ENCODE measurements at regions not wholly inside any gene's neighbourhood (a gene's known extent, or its start where the extent isn't known, plus 50 kb on each side); places are given as distances from the start of the nearest gene placed in this dataset.
"Not testable (repeated sequence)": the region's sequence is repeated elsewhere in the genome, so short reads cannot be mapped to it uniquely, and the experiment has no call there.

DNA sequence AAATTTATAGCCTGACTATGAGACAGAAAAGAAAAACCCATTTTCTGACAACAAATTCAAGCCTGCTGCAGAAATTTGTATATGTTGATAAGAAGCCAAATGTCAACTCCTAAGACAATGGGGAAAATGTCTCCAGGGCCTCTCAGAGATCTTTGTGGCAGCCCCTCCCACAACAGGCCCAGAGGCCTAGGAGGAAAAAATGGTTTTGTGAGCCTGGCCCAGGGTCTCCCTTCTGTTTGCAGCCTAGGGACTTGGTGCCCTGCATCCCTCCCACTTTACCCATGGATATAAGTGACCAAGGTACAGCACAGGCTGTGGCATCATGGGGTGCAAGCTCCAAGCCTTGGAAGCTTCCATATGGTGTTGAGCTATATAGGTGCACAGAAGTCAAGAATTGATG, 740.2 kb downstream of the SEMA5A start:
- no peak for DNase-seq (ENCODE audit: low read depth)

DNA sequence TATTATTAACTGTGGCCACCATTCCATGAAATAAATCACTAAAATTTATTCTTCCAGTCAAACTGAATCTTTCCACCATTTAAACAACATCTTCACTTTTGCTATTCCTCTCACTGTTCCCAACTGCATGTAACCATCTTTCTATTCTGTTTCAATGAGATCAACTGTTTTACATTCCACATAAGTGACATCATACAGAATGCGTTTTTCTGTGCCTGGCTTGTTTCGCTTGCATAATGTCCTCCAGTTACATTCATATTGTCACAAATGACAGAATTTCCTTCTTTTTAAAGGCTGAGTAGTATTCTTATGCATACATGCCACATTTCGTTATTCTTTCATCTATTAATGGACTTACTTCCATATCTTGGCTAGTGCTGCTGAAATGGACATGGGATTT, 738.2 kb downstream of the SEMA5A start:
- no peak for DNase-seq (ENCODE audit: low read depth)

DNA sequence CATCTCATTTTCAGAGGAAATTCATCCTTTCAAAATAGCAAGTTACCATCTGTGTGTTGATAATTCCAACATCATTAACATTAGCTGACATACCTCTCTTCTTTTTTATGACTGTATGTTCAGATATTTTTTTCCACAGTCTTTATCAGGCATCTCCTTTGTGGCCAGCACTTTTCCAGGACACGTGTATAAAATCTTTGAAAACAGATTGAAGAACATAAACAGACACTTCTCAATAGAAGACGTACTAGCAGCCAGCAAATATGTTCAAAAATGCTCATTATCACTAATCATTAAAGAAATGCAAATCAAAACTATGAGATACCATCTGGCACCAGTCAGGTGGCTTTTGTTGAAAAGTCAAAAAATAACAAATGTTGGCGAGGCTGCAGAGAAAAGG, 734.3 kb downstream of the SEMA5A start:
- no peak for DNase-seq (ENCODE audit: low read depth)

DNA sequence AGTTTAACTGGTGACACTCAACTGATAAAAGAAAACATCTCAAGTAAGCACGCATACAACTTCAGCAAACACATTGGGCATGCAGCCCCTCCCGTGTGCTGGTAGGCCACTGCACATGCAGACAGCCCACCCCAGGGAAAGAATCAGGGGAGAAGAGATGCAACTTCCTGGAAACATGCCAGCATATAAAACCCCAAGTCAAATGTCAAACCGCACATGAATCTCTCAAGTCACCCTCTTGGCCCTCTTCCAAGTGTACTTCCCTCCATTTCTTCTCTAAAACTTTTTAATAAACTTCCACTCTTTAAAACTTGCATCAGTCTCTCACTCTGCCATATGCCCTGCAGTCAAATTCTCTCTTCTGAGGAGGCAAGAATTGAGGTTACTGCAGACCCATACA, 732.7 kb downstream of the SEMA5A start:
- DNase-seq (ENCODE audit: low read depth) = no peak

DNA sequence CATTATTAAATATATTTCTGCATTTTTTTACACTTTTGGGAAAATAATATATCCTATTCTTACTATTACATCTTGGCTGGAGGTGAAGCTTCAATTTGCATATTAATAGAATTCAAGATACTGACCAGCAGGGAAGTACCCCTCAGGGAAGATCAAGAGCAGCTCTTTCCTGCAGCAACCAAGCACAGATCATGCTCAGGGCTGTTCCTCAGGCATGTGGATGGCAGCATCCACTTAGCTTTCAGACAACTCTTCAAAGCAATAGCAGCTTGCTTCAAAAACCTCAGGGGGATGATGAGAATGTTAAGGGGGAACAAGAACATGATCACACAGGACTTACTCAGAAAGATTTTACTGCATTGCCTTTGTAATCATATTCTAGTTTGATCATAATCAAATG, 731.8 kb downstream of the SEMA5A start:
- no peak for DNase-seq (ENCODE audit: low read depth)

DNA sequence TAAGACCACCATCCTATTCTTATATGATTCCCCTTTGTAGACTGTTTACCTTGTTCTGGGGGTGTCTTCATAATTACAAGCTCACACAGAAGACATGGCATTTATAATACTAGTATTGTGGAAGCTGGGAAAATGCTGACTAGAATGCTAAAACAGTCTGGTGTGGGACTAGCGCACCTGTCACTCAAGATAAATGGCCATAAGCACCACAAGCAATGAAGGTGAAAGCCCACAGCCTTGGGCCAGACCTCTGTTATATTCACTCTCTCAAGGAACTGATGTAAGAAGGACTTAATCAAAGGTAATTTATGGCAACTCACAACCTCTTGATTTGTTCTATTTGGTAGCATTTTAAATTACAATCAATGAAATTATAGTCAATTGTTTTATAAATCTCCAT, 721.5 kb downstream of the SEMA5A start:
- DNase-seq (ENCODE audit: low read depth) = no peak

DNA sequence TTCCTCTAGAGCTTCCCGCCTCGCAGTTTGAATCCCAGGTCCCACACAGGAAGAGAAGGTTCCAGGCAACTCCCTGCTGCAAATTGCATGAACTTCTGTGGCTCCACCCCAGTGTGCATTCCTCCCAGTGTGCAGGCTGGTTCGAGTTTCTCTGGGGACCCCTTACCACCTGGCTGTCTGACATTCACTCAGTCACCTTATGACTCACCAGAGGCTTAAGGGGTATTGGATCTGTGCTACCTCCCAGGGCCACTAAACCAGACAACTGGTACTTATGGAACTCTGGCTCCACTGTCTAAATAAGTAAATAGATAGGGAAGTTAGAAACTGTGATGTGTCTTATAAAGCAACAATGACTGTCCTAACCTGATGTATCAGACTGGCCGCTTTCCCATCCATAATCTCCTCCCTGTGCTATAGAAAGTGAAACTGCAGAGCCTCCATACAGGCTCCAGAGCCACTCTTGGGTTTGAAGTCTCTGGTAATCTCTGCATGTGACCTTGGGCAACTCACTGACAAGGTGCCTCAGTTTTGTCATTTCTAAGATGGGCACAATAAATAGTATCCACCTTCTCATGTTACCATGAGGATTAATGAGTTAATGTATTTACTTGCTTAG, 720.6 kb downstream of the SEMA5A start:
- DNase-seq (ENCODE audit: low read depth) = no peak

DNA sequence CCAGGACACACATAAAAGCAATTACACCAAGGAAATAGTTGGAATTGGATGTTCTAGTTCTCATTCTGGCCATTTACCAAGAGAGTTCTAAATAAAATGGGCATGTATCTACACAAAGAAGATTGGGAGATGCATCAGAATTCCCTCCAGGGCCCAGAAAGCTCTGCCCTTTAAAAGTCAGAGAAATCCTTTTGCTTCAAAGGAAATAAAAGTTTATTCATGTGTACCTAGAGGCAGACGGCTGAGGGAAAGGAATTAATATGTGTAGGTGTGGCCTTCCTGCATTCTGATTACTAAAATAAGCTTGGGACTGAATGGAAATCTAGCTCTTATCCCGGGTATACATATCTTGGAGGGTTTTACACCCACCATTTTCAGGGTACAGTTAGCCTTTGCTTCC, 719.4 kb downstream of the SEMA5A start:
- DNase-seq (ENCODE audit: low read depth) = no peak

DNA sequence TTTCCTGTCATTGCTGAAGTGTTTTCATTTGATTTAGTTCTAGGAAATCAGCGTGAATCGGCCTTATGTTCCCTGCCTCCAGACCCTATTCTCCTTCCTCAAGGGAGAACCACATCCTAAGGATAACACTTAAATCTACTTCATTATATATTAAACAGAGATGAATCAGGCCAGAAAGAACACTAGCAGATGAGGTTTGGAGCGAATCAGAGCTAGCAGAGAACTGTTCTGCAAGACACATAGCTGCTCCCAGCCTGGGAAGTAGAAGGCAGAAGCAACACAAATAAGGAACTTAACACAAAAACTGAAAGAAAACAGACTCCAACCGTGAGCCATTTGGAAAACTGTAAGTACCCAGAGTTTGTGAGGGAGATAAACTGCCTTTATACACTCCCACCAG, 718.2 kb downstream of the SEMA5A start:
- DNase-seq (ENCODE audit: low read depth) = no peak

DNA sequence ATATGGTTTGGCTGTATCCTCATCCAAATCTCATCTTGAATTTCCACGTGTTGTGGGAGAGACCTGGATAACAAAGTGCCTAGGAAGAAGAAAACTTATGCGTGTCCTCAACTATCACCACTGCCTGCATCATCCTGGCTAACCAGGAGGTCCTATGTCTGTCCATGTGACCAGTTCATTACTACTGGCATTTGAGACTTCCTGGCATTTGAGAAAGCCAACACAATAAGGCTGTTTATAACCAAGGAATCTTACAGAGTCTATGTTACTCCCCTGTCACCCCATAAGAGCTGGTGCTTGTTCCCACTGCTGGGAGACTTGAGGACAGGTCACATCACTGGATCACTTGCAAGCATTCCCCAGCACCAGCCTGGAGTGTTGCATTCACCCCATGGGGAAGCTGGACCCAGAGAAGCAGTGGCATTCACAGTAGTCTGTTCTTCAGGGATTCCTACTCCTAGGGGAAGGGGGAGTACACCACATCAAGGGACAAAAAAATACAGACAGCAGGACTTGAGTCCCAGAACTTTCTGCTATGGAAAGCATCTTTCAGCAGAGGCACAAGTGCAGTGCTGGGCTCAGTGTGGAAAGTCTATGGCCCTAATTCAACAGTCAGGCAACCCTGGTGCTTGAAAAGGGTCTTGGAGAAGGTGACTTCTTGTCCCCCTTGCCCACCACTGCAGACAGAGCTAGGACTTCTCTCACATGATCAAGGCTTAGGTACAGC, 717.1 kb downstream of the SEMA5A start:
- DNase-seq (ENCODE audit: low read depth) = no peak

DNA sequence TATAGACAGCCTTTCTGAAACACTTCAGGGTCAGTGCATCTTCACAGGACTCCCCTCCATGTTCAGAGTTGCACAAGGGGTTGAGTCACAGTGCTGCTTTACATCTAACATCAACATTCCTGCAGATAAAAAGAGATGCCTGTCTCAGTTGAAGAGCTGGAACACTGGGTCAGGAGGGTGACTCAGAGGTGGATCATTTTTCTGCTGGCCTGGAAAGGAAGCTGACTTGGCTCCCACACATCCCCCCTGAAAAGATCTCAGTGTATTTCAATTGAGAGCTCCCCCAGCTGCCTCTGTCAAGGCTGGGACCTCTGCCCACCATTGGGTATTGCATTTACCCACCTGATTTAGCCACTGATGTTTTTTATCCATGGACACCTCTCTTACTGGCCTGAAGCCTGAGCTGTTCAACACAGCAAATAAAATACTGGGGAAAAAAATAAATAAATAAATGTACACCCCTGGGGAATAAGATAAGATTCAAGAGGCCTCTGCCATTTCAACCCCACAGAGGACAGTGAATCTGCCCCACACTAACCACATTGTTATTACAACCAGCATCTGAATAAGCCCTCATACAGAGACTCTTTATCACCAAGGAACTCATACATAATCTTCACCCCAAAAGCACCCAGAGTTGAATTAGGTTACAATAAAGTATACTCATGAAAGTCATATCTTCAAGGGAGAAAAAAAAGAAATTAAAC, 716.4 kb downstream of the SEMA5A start:
- DNase-seq (ENCODE audit: low read depth) = no peak

DNA sequence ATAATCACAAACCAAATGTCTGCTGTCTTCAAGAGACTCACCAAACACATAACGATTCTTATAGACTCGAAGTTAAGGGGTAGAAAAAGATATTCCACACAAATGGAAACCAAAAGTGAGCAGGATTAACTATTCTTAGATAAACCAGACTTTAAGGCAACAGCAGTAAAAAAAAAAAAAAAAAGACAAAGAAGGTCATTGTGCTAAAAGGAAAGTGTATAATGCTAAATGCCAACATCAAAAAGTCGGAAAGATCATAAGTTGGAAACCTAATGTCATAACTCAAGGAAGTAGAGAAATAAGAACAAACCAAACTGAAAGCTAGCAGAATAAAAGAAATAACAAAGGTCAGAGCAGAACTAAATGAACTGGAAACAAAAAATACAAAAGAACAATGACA, 714.6 kb downstream of the SEMA5A start:
- DNase-seq (ENCODE audit: low read depth) = no peak

DNA sequence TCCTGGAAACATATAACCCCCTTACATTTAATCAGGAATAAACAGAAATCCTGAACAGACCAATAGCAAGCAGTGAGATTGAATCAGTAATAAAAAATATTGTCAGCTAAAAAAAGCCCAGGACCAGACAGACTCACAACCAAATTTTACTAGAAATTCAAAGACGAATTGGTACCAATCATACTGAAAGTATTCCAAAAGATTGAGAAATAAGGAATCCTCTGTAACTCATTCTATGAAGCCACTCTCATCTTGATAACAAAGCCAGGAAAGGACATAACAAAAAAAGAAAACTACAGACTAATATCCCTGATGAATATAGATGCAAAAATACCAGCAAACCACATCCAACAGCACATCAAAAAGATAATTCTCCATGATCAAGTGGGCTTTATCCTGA, 714.0 kb downstream of the SEMA5A start:
- no peak for DNase-seq (ENCODE audit: low read depth)

DNA sequence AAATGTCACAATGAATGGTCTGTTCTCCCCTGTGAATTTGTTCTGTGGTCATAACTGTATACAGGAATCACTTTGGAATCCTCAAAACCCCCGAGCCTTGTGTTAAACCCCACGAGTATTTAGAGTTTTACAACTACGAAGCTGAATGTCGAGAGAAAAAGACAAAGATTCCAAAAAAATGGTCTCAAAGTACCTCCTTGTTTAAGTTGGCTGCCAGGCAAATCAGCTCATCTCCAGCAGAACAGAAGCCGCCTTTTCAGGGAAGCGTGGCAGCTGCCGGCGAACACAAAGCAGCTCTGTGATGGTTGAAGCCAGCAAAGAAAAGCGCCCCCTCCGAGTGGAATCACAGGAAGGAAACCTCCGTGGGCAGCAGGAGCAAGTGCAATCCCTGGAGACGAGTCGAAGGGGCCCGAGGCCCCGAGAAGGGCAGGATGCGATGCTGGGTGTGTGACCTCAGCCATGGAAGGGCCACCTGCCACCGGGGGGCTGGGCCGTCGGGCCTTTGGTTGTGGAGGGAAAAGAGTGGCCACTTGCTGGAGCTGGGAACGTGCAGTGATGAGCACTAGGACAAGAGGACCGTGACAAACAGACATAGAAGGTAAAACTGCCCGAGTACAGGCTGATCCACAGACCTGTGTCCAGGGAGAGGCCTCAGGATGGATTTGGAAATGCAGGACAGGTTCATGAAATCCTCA, 706.4 kb downstream of the SEMA5A start:
- no peak for DNase-seq (ENCODE audit: low read depth)

DNA sequence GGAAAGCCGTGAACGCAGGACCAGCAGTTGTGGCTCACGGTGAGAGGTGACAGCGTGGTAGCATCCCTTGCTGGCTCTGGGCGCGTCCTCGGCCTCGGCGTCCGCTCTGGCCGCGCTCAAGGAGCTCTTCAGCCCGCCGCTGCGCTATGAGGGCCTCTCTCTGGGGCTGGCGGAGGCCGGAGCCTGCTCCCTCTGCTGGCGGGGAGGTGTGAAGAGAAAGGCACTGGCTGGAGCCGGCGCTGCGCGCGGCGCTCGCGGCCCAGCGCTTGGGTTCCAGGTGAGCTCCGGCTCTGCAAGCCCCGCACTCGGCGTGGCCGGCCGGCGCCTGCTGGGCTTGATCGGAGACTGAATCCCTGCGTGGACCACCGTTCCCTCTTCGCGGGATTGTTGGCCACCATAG, 705.6 kb downstream of the SEMA5A start:
- no peak for DNase-seq (ENCODE audit: low read depth)

DNA sequence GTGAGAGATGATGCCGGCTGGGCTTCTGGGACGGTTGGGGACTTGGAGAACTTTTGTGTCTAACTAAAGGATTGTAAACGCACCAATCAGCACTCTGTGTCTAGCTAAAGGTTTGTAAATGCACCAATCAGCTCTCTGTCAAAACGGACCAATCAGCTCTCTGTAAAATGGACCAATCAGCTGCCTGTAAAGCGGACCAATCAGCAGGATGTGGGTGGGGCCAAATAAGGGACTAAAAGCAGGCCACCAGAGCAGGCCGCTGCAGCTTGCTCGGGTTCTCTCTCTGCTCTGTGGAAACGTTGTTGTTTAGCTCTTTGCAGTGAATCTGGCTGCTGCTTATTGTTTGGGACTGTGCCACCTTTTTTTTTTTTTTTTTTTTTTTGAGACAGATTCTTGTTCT, 705.1 kb downstream of the SEMA5A start:
- not testable (repeated sequence) for DNase-seq (ENCODE audit: low read depth)

DNA sequence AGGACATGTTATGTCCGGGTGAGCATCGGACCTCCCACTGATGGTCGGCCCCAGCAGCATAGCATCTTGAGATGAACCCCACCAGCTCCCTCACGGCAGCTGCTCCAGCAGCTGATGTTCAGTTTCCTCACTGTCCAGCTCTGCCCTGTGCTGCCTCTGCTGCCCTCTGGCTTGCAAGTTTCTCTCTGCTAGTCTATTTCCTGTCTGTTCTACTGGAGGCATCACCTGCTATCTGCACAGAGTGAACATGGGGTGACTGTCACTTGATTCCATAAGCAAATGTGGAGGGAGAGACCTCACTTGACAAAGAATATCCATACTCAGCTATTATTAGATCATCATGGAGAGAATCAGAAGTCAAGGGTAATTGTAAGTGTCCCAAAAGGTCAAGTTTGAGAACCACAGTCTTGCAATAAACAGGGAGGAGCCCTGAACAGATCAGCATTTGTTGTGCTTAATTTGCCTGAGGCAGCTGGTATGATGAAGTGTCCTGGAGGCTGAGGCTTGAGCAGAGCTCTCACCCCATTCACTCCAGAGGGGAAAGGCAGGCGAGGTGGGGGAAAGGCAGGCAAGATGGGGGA, 702.8 kb downstream of the SEMA5A start:
- DNase-seq (ENCODE audit: low read depth) = no peak

DNA sequence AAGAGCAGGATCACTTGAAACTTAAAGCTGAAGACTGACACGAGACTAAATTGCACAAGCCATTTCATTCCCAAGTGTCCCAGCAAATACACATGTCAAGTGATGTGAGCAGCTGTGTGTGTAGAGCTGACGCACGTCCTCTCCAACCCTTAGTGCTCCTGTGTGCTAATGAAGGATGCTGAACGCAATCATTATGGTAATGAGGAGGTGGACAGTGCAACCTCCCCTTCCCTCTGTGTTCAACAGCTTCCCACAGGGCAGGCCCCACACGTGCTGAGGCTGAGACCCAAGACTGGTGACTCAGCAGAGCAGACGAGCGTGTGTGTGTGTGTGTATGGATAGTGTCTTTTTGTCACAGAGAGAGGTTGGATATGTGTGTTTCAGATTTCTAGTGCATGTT, 702.1 kb downstream of the SEMA5A start:
- DNase-seq (ENCODE audit: low read depth) = no peak

DNA sequence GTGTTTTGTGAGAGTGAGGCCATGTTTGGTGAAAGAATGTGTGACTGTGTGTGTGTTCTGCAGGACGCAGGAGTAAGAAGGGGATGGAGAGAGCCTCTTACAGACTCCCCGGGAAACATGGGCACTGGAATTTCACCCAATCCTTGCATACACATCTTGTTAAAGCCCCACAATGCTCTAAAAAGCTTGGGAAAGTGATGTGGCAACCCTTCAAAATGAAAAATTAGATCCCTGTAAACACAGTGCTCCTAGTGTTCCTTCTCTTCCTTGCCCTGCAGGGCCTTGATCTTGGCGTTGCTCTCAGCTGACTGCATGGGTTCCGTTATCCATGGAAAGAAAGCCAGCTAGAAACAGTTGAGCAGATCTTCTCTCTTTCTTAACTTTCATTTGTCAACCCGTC, 701.7 kb downstream of the SEMA5A start:
- DNase-seq (ENCODE audit: low read depth) = no peak

DNA sequence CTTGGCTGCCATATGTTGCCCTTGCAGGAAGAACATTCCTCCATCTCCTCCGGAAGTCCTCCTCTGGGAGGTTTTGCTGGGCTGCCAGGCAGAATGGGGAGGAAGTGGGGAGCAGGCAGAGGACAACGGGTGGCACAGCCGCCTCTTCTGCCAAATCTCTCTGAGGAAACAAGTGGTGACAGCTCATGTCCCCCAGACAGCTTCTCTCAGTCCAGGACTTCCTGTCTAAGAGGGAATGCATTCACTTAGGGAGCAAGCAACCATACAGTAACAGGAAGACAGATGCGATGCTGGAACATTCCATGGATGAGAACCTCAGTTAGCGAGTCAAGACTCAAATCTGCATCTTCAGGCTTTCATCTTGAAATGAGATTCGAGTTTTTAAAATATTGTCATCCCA, 701.0 kb downstream of the SEMA5A start:
- no peak for DNase-seq (ENCODE audit: low read depth)

DNA sequence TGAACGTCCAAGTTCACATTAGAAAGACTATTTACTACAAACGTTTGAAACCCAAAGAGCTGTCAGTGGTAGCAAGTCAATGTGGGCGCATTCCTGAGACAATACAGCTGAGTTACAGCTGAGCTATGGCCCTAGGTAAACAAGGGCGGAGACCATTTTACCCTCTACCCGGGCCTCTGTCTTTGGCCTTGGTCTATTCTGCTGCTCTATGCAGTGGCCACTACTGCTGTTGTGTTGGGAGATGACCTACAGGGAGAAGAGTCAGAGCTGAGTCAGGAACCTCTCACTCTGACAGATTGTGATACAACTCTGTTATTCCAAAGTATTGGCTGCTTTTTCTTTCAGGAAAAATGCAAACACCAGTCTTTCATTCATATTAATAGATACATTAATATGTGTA, 700.6 kb downstream of the SEMA5A start:
- DNase-seq (ENCODE audit: low read depth) = no peak

DNA sequence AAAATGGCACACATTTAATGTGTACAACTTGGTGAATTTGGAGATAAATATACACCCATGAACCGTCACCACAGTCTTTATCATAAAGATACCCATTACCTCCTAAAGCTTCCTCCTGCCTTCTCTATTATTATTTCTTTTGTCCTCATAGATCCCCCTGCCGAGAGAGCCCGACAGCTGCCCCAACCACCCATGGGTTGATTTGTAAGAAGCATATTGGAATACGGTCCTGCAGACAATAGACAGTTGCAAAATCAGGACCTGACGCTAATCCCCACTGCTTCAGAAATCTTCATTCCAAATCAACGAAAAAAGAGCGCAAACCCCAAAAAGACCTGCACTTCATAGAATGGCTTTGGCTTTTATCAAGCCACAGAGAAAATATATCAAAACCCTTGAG, 697.5 kb downstream of the SEMA5A start:
- no peak for DNase-seq (ENCODE audit: low read depth)

Measured in activated T-helper 1 cell treated with Interleukin-2 at 50 U/mL for 16 hours (primary cell).